Gastrocnemius medialis (tissue), 4 donors: ENCODE measurements at regions not wholly inside any gene's neighbourhood (a gene's known extent, or its start where the extent isn't known, plus 50 kb on each side); places are given as distances from the start of the nearest gene placed in this dataset.
A peak's percentile ranks its signal among the peaks of the same experiment; 100 is the strongest.

Experiments
- ATAC-seq, 2 donors: fragments of 150-250 bp; one replicate each; pipeline ENCODE4 v1.9.1; 2016
- DNase-seq, 2 donors: peaks; one replicate each; pipeline ENCODE4 v3.0.0-alpha.2; 2019
- H3K27ac ChIP-seq, 4 donors: fragments of 200-600 bp; sonication (generic); 1 replicate in 1 of 4; 2 replicates in 3 of 4; pipeline ENCODE4 v1.5.1; 2016 to 2018; ENCODE audit warnings: mild to moderate bottlenecking in 2 of 4, moderate library complexity in 1 of 4
- H3K27me3 ChIP-seq, 3 donors: fragments of 200-600 bp; sonication (generic) in 2 of 3; 1 replicate in 1 of 3; 2 replicates in 2 of 3; pipeline versions ENCODE4 v1.5.1 to v1.6.0; 2016 to 2019; ENCODE audit warnings: mild to moderate bottlenecking in 1 of 3, moderate library complexity in 1 of 3
- H3K36me3 ChIP-seq, 2 donors: fragments of 200-600 bp; sonication (generic) in 1 of 2; one replicate each; pipeline ENCODE4 v1.5.1; 2017 to 2018
- H3K4me1 ChIP-seq, 2 donors: fragments of 200-600 bp; sonication (generic) in 1 of 2; one replicate each; pipeline ENCODE4 v1.5.1; 2016 to 2017; ENCODE audit warnings: mild to moderate bottlenecking in 2 of 2
- H3K4me3 ChIP-seq, 4 donors: fragments of 200-600 bp; sonication (generic) in 3 of 4; 1 replicate in 1 of 4; 2 replicates in 3 of 4; pipeline ENCODE4 v1.5.1; 2016 to 2019; ENCODE audit warnings: mild to moderate bottlenecking in 2 of 4
- H3K9me3 ChIP-seq, 3 donors: fragments of 200-600 bp; sonication (generic) in 2 of 3; 1 replicate in 1 of 3; 2 replicates in 2 of 3; pipeline ENCODE4 v1.5.1; 2016 to 2019
- CTCF ChIP-seq, 5 experiments: fragments of 450-650 bp in 3 of 5; fragments of 200-600 bp in 2 of 5; sonication (generic) in 2 of 5; IDR thresholded peaks in 4 of 5; conservative IDR thresholded peaks in 1 of 5; 1 replicate in 4 of 5; 2 replicates in 1 of 5; pipeline ENCODE4 v1.5.1; 2016 to 2019; ENCODE audit warnings: antibody characterized with exemption in 5 of 5, mild to moderate bottlenecking in 3 of 5, moderate library complexity in 3 of 5
- POLR2A ChIP-seq, 2 donors: fragments of 450-650 bp; IDR thresholded peaks; one replicate each; pipeline ENCODE4 v1.6.1; 2017; ENCODE audit warnings: antibody characterized with exemption in 2 of 2, mild to moderate bottlenecking in 2 of 2, moderate library complexity in 2 of 2
- in situ Hi-C, 4 donors: fragments of 200-750 bp; cut with MboI; loops; one replicate each; pipeline versions ENCODE4 v1.15.0 to v1.8.0; 2017; ENCODE audit warnings: low sequenced_read_pairs in 4 of 4
- intact Hi-C: fragments of 100-400 bp; cut with DNase I; formaldehyde crosslinking; loops from one replicate; pipeline ENCODE4 v1.15.1; 2023; ENCODE audit warnings: low total_unique reads

GRCh38 chr5:90037646-90038045 lies 371.9 kb downstream of the CETN3 start:
- no peaks in the 10 kb centered on the region for H3K9me3 ChIP-seq
- no peaks in the 10 kb centered on the region for H3K27me3 ChIP-seq
- H3K36me3 ChIP-seq: no peaks in the 10 kb centered on the region
- intact Hi-C loops: no loop called here
- H3K27ac ChIP-seq: no peak overlapping the region
- ATAC-seq (no peak), DNase-seq (no peak)
- no peaks in the 10 kb centered on the region for H3K4me1 ChIP-seq
- H3K4me3 ChIP-seq: no peak overlapping the region
- no peak for TF ChIP-seq CTCF (IDR thresholded peaks at IDR 0.05 in 4 of 5, conservative IDR thresholded peaks at IDR 0.05 in 1 of 5)
- in situ Hi-C loops: no loop called here

GRCh38 chr5:90022711-90023053 lies 386.9 kb downstream of the CETN3 start:
- DNase-seq (no peak), ATAC-seq (no peak)
- Histone ChIP-seq H3K36me3 (no peaks in the 10 kb centered on the region), H3K27me3 (no peaks in the 10 kb centered on the region), H3K4me3 (no peak overlapping the region), H3K9me3 (no peaks in the 10 kb centered on the region), H3K27ac (no peak overlapping the region), H3K4me1 (peaks cover 0 to 3% of the 10 kb centered on the region in 2 donors)
- TF ChIP-seq POLR2A (IDR thresholded peaks at IDR 0.05) (no peak), CTCF (IDR thresholded peaks at IDR 0.05 in 4 of 5, conservative IDR thresholded peaks at IDR 0.05 in 1 of 5) (no peak)
- in situ Hi-C loops (no loop called here), intact Hi-C loops (no loop called here)

- in situ Hi-C loops: no loop called here
- H3K4me1 ChIP-seq: peaks cover 0 to 3% of the 10 kb centered on the region in 2 donors
- TF ChIP-seq CTCF (IDR thresholded peaks at IDR 0.05 in 4 of 5, conservative IDR thresholded peaks at IDR 0.05 in 1 of 5): no peak
- no peak for TF ChIP-seq POLR2A (IDR thresholded peaks at IDR 0.05)
- no peak for DNase-seq
- no peak overlapping the region for H3K4me3 ChIP-seq
- no peaks in the 10 kb centered on the region for H3K36me3 ChIP-seq
- ATAC-seq: no peak
- no peak overlapping the region for H3K27ac ChIP-seq
- intact Hi-C loops: no loop called here
- H3K27me3 ChIP-seq: no peaks in the 10 kb centered on the region
- no peaks in the 10 kb centered on the region for H3K9me3 ChIP-seq
Observed at GRCh38 chr5:90022002-90022710, 387.4 kb downstream of the CETN3 start.

- in situ Hi-C loops (no loop called here), intact Hi-C loops (no loop called here)
- H3K9me3 ChIP-seq: no peaks in the 10 kb centered on the region
- no peaks in the 10 kb centered on the region for H3K36me3 ChIP-seq
- H3K27ac ChIP-seq: no peak overlapping the region
- DNase-seq: no peak
- ATAC-seq: no peak
- H3K4me3 ChIP-seq: peak overlapping the region in 3 of 4 donors; percentile 0 to 29 (median 26)
- TF ChIP-seq CTCF (IDR thresholded peaks at IDR 0.05 in 4 of 5, conservative IDR thresholded peaks at IDR 0.05 in 1 of 5) (no peak), POLR2A (IDR thresholded peaks at IDR 0.05) (no peak)
- H3K4me1 ChIP-seq: peaks cover 0 to 3% of the 10 kb centered on the region in 2 donors
- no peaks in the 10 kb centered on the region for H3K27me3 ChIP-seq
Observed at GRCh38 chr5:90020575-90021538, 388.7 kb downstream of the CETN3 start.
